H9 (cell line): ENCODE measurements at regions not wholly inside any gene's neighbourhood (a gene's known extent, or its start where the extent isn't known, plus 50 kb on each side); places are given as distances from the start of the nearest gene placed in this dataset.

ENCODE experiments used
- DNase-seq: peaks from one replicate; pipeline ENCODE4 v3.0.0-alpha.2; 2017
- H2AFZ ChIP-seq: one replicate; pipeline ENCODE4 v1.6.1; 2013; ENCODE audit warnings: mild to moderate bottlenecking, low read length, control low read depth, moderate library complexity
- H2AK5ac ChIP-seq: 2 replicates; pipeline ENCODE4 v1.6.1; 2013; ENCODE audit warnings: low read length, control low read depth, mixed read lengths; ENCODE audit not compliant: insufficient read length
- H2BK120ac ChIP-seq: one replicate; pipeline ENCODE4 v1.6.1; 2013; ENCODE audit warnings: low read depth, mild to moderate bottlenecking, low read length, control low read depth, inconsistent platforms; ENCODE audit not compliant: poor library complexity, severe bottlenecking
- H2BK12ac ChIP-seq: 2 replicates; pipeline ENCODE4 v1.6.1; 2013; ENCODE audit warnings: low read length, control low read depth, mixed read lengths, low read depth; ENCODE audit not compliant: insufficient read length
- H2BK15ac ChIP-seq: 2 replicates; pipeline ENCODE4 v1.6.1; 2013; ENCODE audit warnings: low read depth, low read length, control low read depth
- H2BK20ac ChIP-seq: one replicate; pipeline ENCODE4 v1.6.1; 2013; ENCODE audit warnings: low read depth, mild to moderate bottlenecking, low read length, control low read depth, inconsistent platforms; ENCODE audit not compliant: poor library complexity, severe bottlenecking
- H2BK5ac ChIP-seq: 2 replicates; pipeline ENCODE4 v1.6.1; 2013; ENCODE audit warnings: low read length, control low read depth, mixed read lengths; ENCODE audit not compliant: insufficient read length
- H3K14ac ChIP-seq: 2 replicates; pipeline ENCODE4 v1.6.1; 2013; ENCODE audit warnings: low read length, control low read depth; ENCODE audit not compliant: insufficient read depth
- H3K18ac ChIP-seq: 2 replicates; pipeline ENCODE4 v1.6.1; 2013; ENCODE audit warnings: low read depth, mild to moderate bottlenecking, mixed read lengths, low read length, control low read depth; ENCODE audit not compliant: insufficient read length
- H3K23ac ChIP-seq: 2 replicates; pipeline ENCODE4 v1.6.1; 2013; ENCODE audit warnings: low read length, control low read depth, mixed read lengths, low read depth; ENCODE audit not compliant: insufficient read length
- H3K23me2 ChIP-seq: 2 replicates; pipeline ENCODE4 v1.6.1; 2013; ENCODE audit warnings: low read depth, mild to moderate bottlenecking, mixed read lengths, low read length, control low read depth; ENCODE audit not compliant: insufficient read length, poor library complexity, severe bottlenecking
- H3K27ac ChIP-seq: 2 replicates; pipeline ENCODE4 v1.5.1; 2013; ENCODE audit warnings: low read length, control low read depth, mixed read lengths, low read depth; ENCODE audit not compliant: insufficient read length
- H3K27me3 ChIP-seq: 2 replicates; pipeline ENCODE4 v1.6.1; 2013; ENCODE audit warnings: low read length, control low read depth, inconsistent platforms; ENCODE audit not compliant: insufficient read depth
- H3K4ac ChIP-seq: 2 replicates; pipeline ENCODE4 v1.6.1; 2013; ENCODE audit warnings: low read depth, mild to moderate bottlenecking, control low read depth, inconsistent platforms, low read length, moderate library complexity
- H3K4me1 ChIP-seq: 2 replicates; pipeline ENCODE4 v1.6.1; 2013; ENCODE audit warnings: low read length, control low read depth, inconsistent platforms; ENCODE audit not compliant: insufficient read depth
- H3K4me2 ChIP-seq: 2 replicates; pipeline ENCODE4 v1.6.1; 2013; ENCODE audit warnings: low read length, control low read depth, mixed read lengths; ENCODE audit not compliant: insufficient read length, insufficient read depth
- H3K56ac ChIP-seq: 2 replicates; pipeline ENCODE4 v1.6.1; 2013; ENCODE audit warnings: low read depth, mild to moderate bottlenecking, mixed read lengths, low read length, control low read depth; ENCODE audit not compliant: insufficient read length
- H3K79me1 ChIP-seq: 2 replicates; pipeline ENCODE4 v1.6.1; 2013; ENCODE audit warnings: low read depth, mild to moderate bottlenecking, moderate library complexity, low read length, control low read depth, inconsistent platforms; ENCODE audit not compliant: insufficient read depth, poor library complexity, severe bottlenecking
- H3K79me2 ChIP-seq: 2 replicates; pipeline ENCODE4 v1.6.1; 2013; ENCODE audit warnings: low read length, control low read depth, inconsistent platforms; ENCODE audit not compliant: insufficient read depth
- H3K9ac ChIP-seq: 2 replicates; pipeline ENCODE4 v1.6.1; 2013; ENCODE audit warnings: low read length, control low read depth, mixed read lengths; ENCODE audit not compliant: insufficient read length; ENCODE audit errors: extremely low read depth
- H3K9me3 ChIP-seq: one replicate; pipeline ENCODE4 v1.6.1; 2013; ENCODE audit warnings: low read depth, low read length, inconsistent platforms; ENCODE audit not compliant: control insufficient read depth
- H3T11ph ChIP-seq: one replicate; pipeline ENCODE4 v1.6.1; 2013; ENCODE audit warnings: mild to moderate bottlenecking, low read length, control low read depth, inconsistent platforms
- H4K20me1 ChIP-seq: one replicate; pipeline ENCODE4 v1.6.1; 2013; ENCODE audit not compliant: control insufficient read depth, insufficient read length, insufficient read depth
- H4K5ac ChIP-seq: 2 replicates; pipeline ENCODE4 v1.6.1; 2013; ENCODE audit warnings: low read depth, mild to moderate bottlenecking, mixed read lengths, low read length, control low read depth; ENCODE audit not compliant: insufficient read length
- H4K8ac ChIP-seq: replicated peaks from 2 replicates; pipeline ENCODE4 v1.6.1; 2013; ENCODE audit warnings: low read length, control low read depth, mixed read lengths, low read depth; ENCODE audit not compliant: insufficient read length
- H4K91ac ChIP-seq: 2 replicates; pipeline ENCODE4 v1.6.1; 2013; ENCODE audit warnings: low read depth, mild to moderate bottlenecking, moderate library complexity, mixed read lengths, low read length, control low read depth; ENCODE audit not compliant: insufficient read length
- H3K27ac Mint-ChIP-seq, 3 experiments: 2 replicates in 2 of 3; 3 replicates in 1 of 3; pipeline ENCODE4 v1.8.0; 2020 to 2021; ENCODE audit warnings: mixed read lengths in 3 of 3, mild to moderate bottlenecking in 1 of 3, moderate library complexity in 1 of 3
- H3K27me3 Mint-ChIP-seq: 2 replicates; pipeline ENCODE4 v1.8.0; 2021; ENCODE audit warnings: low read depth, mild to moderate bottlenecking, moderate library complexity, mixed read lengths
- H3K36me3 Mint-ChIP-seq, 3 experiments: 2 replicates in 2 of 3; 3 replicates in 1 of 3; pipeline ENCODE4 v1.8.0; 2020 to 2021; ENCODE audit warnings: low read depth in 3 of 3, mixed read lengths in 3 of 3; ENCODE audit not compliant: insufficient read depth in 1 of 3
- H3K4me1 Mint-ChIP-seq, 2 experiments: 2 replicates each; pipeline ENCODE4 v1.8.0; 2020; ENCODE audit warnings: mixed read lengths in 2 of 2
- H3K4me3 Mint-ChIP-seq, 2 experiments: 2 replicates in 1 of 2; 3 replicates in 1 of 2; pipeline ENCODE4 v1.8.0; 2020 to 2021; ENCODE audit warnings: mild to moderate bottlenecking in 2 of 2, mixed read lengths in 2 of 2, moderate library complexity in 1 of 2
- H3K9me3 Mint-ChIP-seq, 2 experiments: 2 replicates in 1 of 2; 3 replicates in 1 of 2; pipeline ENCODE4 v1.8.0; 2020; ENCODE audit warnings: mild to moderate bottlenecking in 2 of 2, mixed read lengths in 2 of 2, moderate library complexity in 1 of 2
- CTCF ChIP-seq: fragments of 200-600 bp; sonication (generic); conservative IDR thresholded peaks from 3 replicates; pipeline ENCODE4 v1.8.0; 2021; ENCODE audit warnings: antibody characterized with exemption, mild to moderate bottlenecking
- WGBS: extraction: QIAGEN DNeasy Blood & Tissue Kit; methylation state at CpG from one replicate; pipeline ENCODE4 v1.1.7; 2013; ENCODE audit warnings: missing lambda C conversion rate, low lambda C conversion rate, mixed read lengths; ENCODE audit not compliant: insufficient read length; ENCODE audit errors: extremely low coverage; 5-methylcytosine and 5-hydroxymethylcytosine counted together

- Histone ChIP-seq H3K14ac (no peak overlapping the region), H3K18ac (no peak overlapping the region), H3K79me1 (no peaks in the 10 kb centered on the region), H2AK5ac (no peak overlapping the region), H2BK5ac (no peak overlapping the region), H4K20me1 (no peaks in the 10 kb centered on the region), H4K5ac (no peak overlapping the region), H3K23me2 (no peaks in the 10 kb centered on the region), H3T11ph (no peak overlapping the region), H3K79me2 (no peaks in the 10 kb centered on the region), H2BK120ac (no peak overlapping the region), H4K91ac (no peak overlapping the region), H3K56ac (no peak overlapping the region), H3K9me3 (no peaks in the 10 kb centered on the region), H3K4me1 (0 out of 2 replicates have a peak, but pooled peaks cover 4% of the 10 kb centered on the region), H3K23ac (no peak overlapping the region), H2AFZ (no peak overlapping the region), H2BK12ac (no peak overlapping the region), H3K27ac (no peak overlapping the region), H3K4ac (no peak overlapping the region), H3K9ac (no peak overlapping the region), H2BK20ac (no peak overlapping the region), H4K8ac (no peak overlapping the region), H2BK15ac (no peak overlapping the region), H3K4me2 (no peak overlapping the region), H3K27me3 (no peaks in the 10 kb centered on the region)
- peaks cover 22 to 23% of the 10 kb centered on the region in 2 experiments for H3K4me1 Mint-ChIP-seq
- H3K4me3 Mint-ChIP-seq, result no peak overlapping the region
- no peak overlapping the region for H3K27ac Mint-ChIP-seq
- no peak for DNase-seq
- H3K9me3 Mint-ChIP-seq, result no peaks in the 10 kb centered on the region
- no peak for TF ChIP-seq CTCF
- no peaks in the 10 kb centered on the region for H3K27me3 Mint-ChIP-seq
- no peaks in the 10 kb centered on the region; a peak in 1 of 7 replicates for H3K36me3 Mint-ChIP-seq
- WGBS, result 100% methylated on average over 1 of the region's 2 CpGs
These were observed 533.7 kb downstream of the TDRD15 start for GRCh38 chr2:21657445-21657844.
